IMR-90 (cell line): ENCODE measurements at regions not wholly inside any gene's neighbourhood (a gene's known extent, or its start where the extent isn't known, plus 50 kb on each side); places are given as distances from the start of the nearest gene placed in this dataset.

Experiments used
- ATAC-seq: fragments of 200-7000 bp; cut with Tn5 transposase; 2 replicates; pipeline ENCODE4 v1.9.1; 2020; ENCODE audit warnings: low read depth, mild to moderate bottlenecking, moderate library complexity
- BruUV-seq: library from RNA; stranded (reverse); fragments of 400-500 nt; replicated peaks from 2 replicates; lab custom pipeline; 2021; lab: Mats Ljungman, UMichigan
- CTCF ChIA-PET: fragments of 300-600 bp; formaldehyde crosslinking; extraction: SDS; loops from one replicate; lab custom pipeline; 2021; ENCODE audit warnings: antibody characterized with exemption; lab: Yijun Ruan, JAX
- POLR2A ChIA-PET: fragments of 300-600 bp; sonication (Branson Sonifier 250); formaldehyde crosslinking; loops from one replicate; lab custom pipeline; 2022; ENCODE audit warnings: antibody characterized with exemption; ENCODE audit not compliant: unreplicated experiment; lab: Charles Lee
- DNase-seq: peaks from one replicate; pipeline ENCODE4 v3.0.0; 2013
- H2AFZ ChIP-seq: replicated peaks from 2 replicates; pipeline ENCODE3; 2013; ENCODE audit warnings: low read length, mild to moderate bottlenecking; ENCODE audit not compliant: poor library complexity
- H2AK5ac ChIP-seq: 2 replicates; pipeline ENCODE4 v1.6.1; 2013; ENCODE audit warnings: low read depth, low read length, inconsistent platforms
- H2AK9ac ChIP-seq: replicated peaks from 2 replicates; pipeline ENCODE3; 2013; ENCODE audit warnings: mild to moderate bottlenecking, low read depth, low read length, moderate library complexity; ENCODE audit not compliant: poor library complexity
- H2BK120ac ChIP-seq: 2 replicates; pipeline ENCODE4 v1.6.1; 2013; ENCODE audit warnings: low read depth, low read length, inconsistent platforms
- H2BK15ac ChIP-seq: 3 replicates; pipeline ENCODE4 v1.6.1; 2013; ENCODE audit warnings: low read depth, low read length, inconsistent platforms
- H2BK20ac ChIP-seq: 2 replicates; pipeline ENCODE4 v1.6.1; 2013; ENCODE audit warnings: low read depth, mild to moderate bottlenecking, inconsistent platforms, low read length, moderate library complexity
- H2BK5ac ChIP-seq: 2 replicates; pipeline ENCODE4 v1.6.1; 2013; ENCODE audit warnings: mild to moderate bottlenecking, low read depth, low read length, inconsistent platforms; ENCODE audit not compliant: poor library complexity, severe bottlenecking
- H3K14ac ChIP-seq: replicated peaks from 2 replicates; pipeline ENCODE4 v1.6.1; 2013; ENCODE audit warnings: low read depth, low read length, inconsistent platforms
- H3K18ac ChIP-seq: 2 replicates; pipeline ENCODE4 v1.6.1; 2013; ENCODE audit warnings: low read depth, low read length, control low read depth
- H3K23ac ChIP-seq: 2 replicates; pipeline ENCODE4 v1.6.1; 2013; ENCODE audit warnings: low read depth, low read length, inconsistent platforms
- H3K27ac ChIP-seq: 2 replicates; pipeline ENCODE4 v1.5.1; 2013; ENCODE audit warnings: mild to moderate bottlenecking, control low read depth, low read length; ENCODE audit not compliant: insufficient read depth
- H3K27me3 ChIP-seq: 2 replicates; pipeline ENCODE4 v1.6.1; 2013; ENCODE audit warnings: low read length; ENCODE audit not compliant: control insufficient read depth, insufficient read depth
- H3K36me3 ChIP-seq: 2 replicates; pipeline ENCODE4 v1.6.1; 2013; ENCODE audit warnings: low read length, mixed read lengths; ENCODE audit not compliant: control insufficient read depth, insufficient read depth
- H3K4ac ChIP-seq: 2 replicates; pipeline ENCODE4 v1.6.1; 2013; ENCODE audit warnings: low read depth, low read length, inconsistent platforms
- H3K4me1 ChIP-seq: 2 replicates; pipeline ENCODE4 v1.6.1; 2013; ENCODE audit warnings: low read length, mixed read lengths; ENCODE audit not compliant: control insufficient read depth, insufficient read depth
- H3K4me2 ChIP-seq: 2 replicates; pipeline ENCODE4 v1.6.1; 2013; ENCODE audit warnings: low read depth, mild to moderate bottlenecking, control low read depth, low read length, moderate library complexity
- H3K4me3 ChIP-seq: 2 replicates; pipeline ENCODE4 v1.5.1; 2013; ENCODE audit warnings: low read depth, mild to moderate bottlenecking, control low read depth, low read length, moderate library complexity; ENCODE audit not compliant: insufficient read depth
- H3K56ac ChIP-seq: 2 replicates; pipeline ENCODE4 v1.6.1; 2013; ENCODE audit warnings: low read length, inconsistent platforms; ENCODE audit not compliant: insufficient read depth; ENCODE audit errors: extremely low read depth
- H3K79me1 ChIP-seq, 2 experiments: 2 replicates each; pipeline ENCODE4 v1.6.1; 2013; ENCODE audit warnings: low read length in 2 of 2, inconsistent platforms in 1 of 2, low read depth in 1 of 2
- H3K9ac ChIP-seq: 2 replicates; pipeline ENCODE4 v1.6.1; 2013; ENCODE audit warnings: low read depth, low read length, control low read depth
- H3K9me1 ChIP-seq: 2 replicates; pipeline ENCODE4 v1.6.1; 2013; ENCODE audit warnings: low read length, inconsistent platforms; ENCODE audit not compliant: insufficient read depth
- H3K9me3 ChIP-seq: 2 replicates; pipeline ENCODE4 v1.6.1; 2013; ENCODE audit warnings: low read length; ENCODE audit not compliant: control insufficient read depth, insufficient read depth
- H4K20me1 ChIP-seq: 2 replicates; pipeline ENCODE4 v1.6.1; 2013; ENCODE audit warnings: low read length, inconsistent platforms; ENCODE audit not compliant: insufficient read depth
- H4K5ac ChIP-seq: 2 replicates; pipeline ENCODE4 v1.6.1; 2013; ENCODE audit warnings: mild to moderate bottlenecking, low read depth, low read length, control low read depth
- H4K8ac ChIP-seq, 2 experiments: 2 replicates each; pipeline ENCODE4 v1.6.1; 2013; ENCODE audit warnings: low read depth in 2 of 2, low read length in 2 of 2, control low read depth in 1 of 2, inconsistent platforms in 1 of 2
- H4K91ac ChIP-seq: 2 replicates; pipeline ENCODE4 v1.6.1; 2013; ENCODE audit warnings: low read depth, low read length, inconsistent platforms; ENCODE audit not compliant: insufficient read depth
- CHD1 ChIP-seq: IDR thresholded peaks from 2 replicates; pipeline ENCODE4 v1.6.1; 2012; ENCODE audit warnings: low read depth, low read length, improper control_type of control experiment
- MXI1 ChIP-seq: IDR thresholded peaks from 2 replicates; pipeline ENCODE4 v1.6.1; 2012; ENCODE audit warnings: low read depth, mild to moderate bottlenecking, low read length, moderate library complexity, borderline replicate concordance
- RAD21 ChIP-seq: IDR thresholded peaks from 2 replicates; pipeline ENCODE4 v1.6.1; 2012; ENCODE audit warnings: low read length, improper control_type of control experiment
- RFX5 ChIP-seq: IDR thresholded peaks from 2 replicates; pipeline ENCODE4 v1.8.0; 2012; ENCODE audit warnings: low read depth, mild to moderate bottlenecking, low read length, moderate library complexity
- dilution Hi-C: fragments of 300-500 bp; cut with HindIII; formaldehyde crosslinking; loops from one replicate; pipeline ENCODE4 v1.14.3; 2018; ENCODE audit warnings: low sequenced_read_pairs; ENCODE audit not compliant: unreplicated experiment
- in situ Hi-C: fragments of 300-500 bp; cut with MboI; formaldehyde crosslinking; loops from 3 replicates; pipeline ENCODE4 v1.14.3; 2019; ENCODE audit warnings: low sequenced_read_pairs, inconsistent platforms, mixed read lengths
- intact Hi-C: fragments of 100-400 bp; cut with micrococcal nuclease; formaldehyde crosslinking; loops from 2 replicates; pipeline ENCODE4 v1.10.0; 2022
- TF ChIP-seq, protein P1 (sequence below): fragments of 150-350 bp; IDR thresholded peaks from 2 replicates; pipeline ENCODE4 v1.6.1; 2017; ENCODE audit warnings: mild to moderate bottlenecking, antibody characterized with exemption, low read length, low read depth

DNA sequence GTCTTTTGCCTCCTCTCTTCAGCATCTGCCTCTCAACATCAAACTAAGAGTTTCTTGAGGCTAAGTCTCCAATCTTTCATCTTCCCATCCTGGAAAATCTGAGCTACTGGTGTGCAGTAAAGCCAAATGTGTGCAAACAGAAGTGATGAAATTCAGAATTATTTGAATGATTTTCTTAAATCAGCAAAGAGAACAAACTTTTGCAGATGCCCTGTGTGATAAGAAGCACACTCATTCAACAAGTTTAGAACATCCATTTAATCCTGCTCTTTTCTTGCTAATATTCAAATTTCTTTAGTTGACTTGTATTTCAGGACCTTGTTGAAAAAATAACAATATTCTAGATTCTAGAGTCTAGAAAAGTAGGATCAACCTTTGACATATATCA, 1374.9 kb upstream of the CELF4 start:
- Histone ChIP-seq H4K8ac (no peak overlapping the region), H3K4me3 (no peak overlapping the region), H4K5ac (no peak overlapping the region), H4K20me1 (no peaks in the 10 kb centered on the region), H2BK120ac (no peak overlapping the region), H2BK15ac (no peak overlapping the region), H3K56ac (no peak overlapping the region), H2AK9ac (no peak overlapping the region), H3K27ac (no peak overlapping the region), H2AFZ (no peak overlapping the region), H3K9me3 (peaks cover 11% of the 10 kb centered on the region), H3K18ac (no peak overlapping the region), H3K4me2 (no peak overlapping the region), H3K23ac (no peak overlapping the region), H3K9me1 (no peaks in the 10 kb centered on the region), H3K4me1 (no peaks in the 10 kb centered on the region), H3K36me3 (no peaks in the 10 kb centered on the region), H4K91ac (no peak overlapping the region), H2BK20ac (no peak overlapping the region), H2AK5ac (no peak overlapping the region), H3K79me1 (no peaks in the 10 kb centered on the region), H3K27me3 (no peaks in the 10 kb centered on the region), H3K14ac (no peak overlapping the region), H3K4ac (no peak overlapping the region), H2BK5ac (no peak overlapping the region), H3K9ac (no peak overlapping the region)
- no peak for TF ChIP-seq RFX5
- no peak for TF ChIP-seq CHD1
- no peak for TF ChIP-seq RAD21
- TF ChIP-seq, protein P1, sequence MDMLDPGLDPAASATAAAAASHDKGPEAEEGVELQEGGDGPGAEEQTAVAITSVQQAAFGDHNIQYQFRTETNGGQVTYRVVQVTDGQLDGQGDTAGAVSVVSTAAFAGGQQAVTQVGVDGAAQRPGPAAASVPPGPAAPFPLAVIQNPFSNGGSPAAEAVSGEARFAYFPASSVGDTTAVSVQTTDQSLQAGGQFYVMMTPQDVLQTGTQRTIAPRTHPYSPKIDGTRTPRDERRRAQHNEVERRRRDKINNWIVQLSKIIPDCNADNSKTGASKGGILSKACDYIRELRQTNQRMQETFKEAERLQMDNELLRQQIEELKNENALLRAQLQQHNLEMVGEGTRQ: no peak
- TF ChIP-seq MXI1: no peak
- no peak for DNase-seq
- ChIA-PET POLR2A (no interaction called here), CTCF (no interaction called here)
- dilution Hi-C loops: no loop called here
- no peak for ATAC-seq
- BruUV-seq: no TSS peak
- intact Hi-C loops: no loop called here
- in situ Hi-C loops: no loop called here
